NCI-H1436 (cell line): ENCODE measurements at regions not wholly inside any gene's neighbourhood (a gene's known extent, or its start where the extent isn't known, plus 50 kb on each side); places are given as distances from the start of the nearest gene placed in this dataset.
"Not testable (repeated sequence)": the region's sequence is repeated elsewhere in the genome, so short reads cannot be mapped to it uniquely, and the experiment has no call there.

Experiments used
- DNase-seq: peaks from one replicate; lab custom pipeline; 2025; lab: John Stamatoyannopoulos, UW

GRCh38 chr3:88000853-88001252 is 58.0 kb downstream of the CGGBP1 start:
- DNase-seq, result no peak

- DNase-seq, result no peak
Measured at GRCh38 chr3:87997966-87998365, 60.8 kb downstream of the CGGBP1 start.

GRCh38 chr3:87997298-87997697 is 61.5 kb downstream of the CGGBP1 start:
- no peak for DNase-seq

DNA sequence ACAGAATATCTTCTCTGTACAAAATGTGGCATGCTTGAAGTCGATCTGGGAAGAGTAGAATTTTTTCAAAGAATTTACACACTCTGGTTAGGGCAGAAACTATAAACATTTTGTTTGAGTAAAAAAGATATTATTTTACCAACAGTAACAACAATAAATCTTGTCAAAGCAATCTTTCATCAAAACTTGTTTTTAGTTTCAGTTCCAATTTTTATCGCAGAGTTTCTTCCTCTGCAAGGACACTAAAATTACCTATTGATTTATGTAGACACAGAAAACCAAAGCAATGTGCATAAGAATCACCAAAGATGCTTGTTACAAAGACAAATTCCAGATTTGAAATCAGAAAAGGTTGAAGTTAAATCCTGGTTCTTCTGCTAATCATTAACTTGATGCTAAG is 61.9 kb downstream of the CGGBP1 start:
- DNase-seq, result no peak

GRCh38 chr3:87993566-87993965 is 65.2 kb downstream of the CGGBP1 start:
- DNase-seq, result no peak

GRCh38 chr3:87987952-87988351 is 70.9 kb downstream of the CGGBP1 start:
- DNase-seq, result no peak

GRCh38 chr3:87982421-87982820 is 76.4 kb downstream of the CGGBP1 start:
- DNase-seq, result no peak

- no peak for DNase-seq
Measured at GRCh38 chr3:87979527-87979926, 79.3 kb downstream of the CGGBP1 start.

- no peak for DNase-seq
Measured at GRCh38 chr3:87977765-87978164, 81.0 kb downstream of the CGGBP1 start.

GRCh38 chr3:87975716-87976115 is 83.1 kb downstream of the CGGBP1 start:
- DNase-seq, result no peak

- no peak for DNase-seq
Measured at GRCh38 chr3:87973906-87974305, 84.9 kb downstream of the CGGBP1 start.

GRCh38 chr3:87969620-87970019 is 89.2 kb downstream of the CGGBP1 start:
- no peak for DNase-seq

GRCh38 chr3:87968668-87969067 is 90.1 kb downstream of the CGGBP1 start:
- no peak for DNase-seq

GRCh38 chr3:87958289-87958688 is 100.5 kb downstream of the CGGBP1 start:
- DNase-seq, result no peak

GRCh38 chr3:87957575-87957974 is 101.2 kb downstream of the CGGBP1 start:
- no peak for DNase-seq

DNA sequence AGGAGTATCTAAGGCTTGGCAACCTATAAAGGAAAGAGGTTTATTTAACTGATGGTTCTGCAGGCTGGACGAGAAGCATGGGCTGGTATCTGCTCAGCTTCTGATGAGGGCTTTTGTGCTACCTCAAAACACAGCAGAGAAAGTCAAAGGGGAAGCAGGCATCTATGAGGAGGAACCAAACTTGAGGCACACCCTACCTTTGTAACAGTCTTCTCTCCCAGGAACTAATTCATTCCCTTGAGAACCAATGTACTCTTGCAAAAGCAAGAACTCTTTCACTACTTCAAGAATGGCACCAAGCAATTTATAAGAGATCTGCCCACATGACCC is 109.0 kb downstream of the CGGBP1 start:
- no peak for DNase-seq

GRCh38 chr3:87949189-87949878 is 109.5 kb downstream of the CGGBP1 start:
- DNase-seq, result no peak

- DNase-seq, result not testable (repeated sequence)
Measured at GRCh38 chr3:87946007-87946406, 112.8 kb downstream of the CGGBP1 start.

DNA sequence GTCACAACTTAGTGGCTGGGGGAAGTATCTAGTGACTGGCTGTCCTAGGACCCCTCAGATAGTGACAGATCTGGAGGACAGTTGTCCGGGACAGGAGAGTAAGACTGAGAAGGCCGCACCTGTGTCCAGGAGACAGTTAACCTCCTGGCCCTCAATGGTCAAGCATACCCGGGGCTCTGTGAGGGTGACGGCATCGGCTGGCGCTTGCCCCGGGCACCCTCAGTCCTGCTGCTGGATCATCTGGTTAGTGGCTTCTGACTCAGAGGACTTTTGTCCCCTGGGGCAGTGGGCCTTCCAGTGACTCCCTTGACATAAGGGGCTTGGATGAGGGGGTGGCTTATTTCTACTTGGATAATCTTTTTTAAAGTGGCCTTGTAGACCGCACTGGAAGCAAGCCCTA is 116.5 kb downstream of the CGGBP1 start:
- not testable (repeated sequence) for DNase-seq

- DNase-seq, result no peak
Measured at GRCh38 chr3:87924485-87924884, 134.3 kb downstream of the CGGBP1 start.

- no peak for DNase-seq
Measured at GRCh38 chr3:87920549-87920948, 138.3 kb downstream of the CGGBP1 start.

DNA sequence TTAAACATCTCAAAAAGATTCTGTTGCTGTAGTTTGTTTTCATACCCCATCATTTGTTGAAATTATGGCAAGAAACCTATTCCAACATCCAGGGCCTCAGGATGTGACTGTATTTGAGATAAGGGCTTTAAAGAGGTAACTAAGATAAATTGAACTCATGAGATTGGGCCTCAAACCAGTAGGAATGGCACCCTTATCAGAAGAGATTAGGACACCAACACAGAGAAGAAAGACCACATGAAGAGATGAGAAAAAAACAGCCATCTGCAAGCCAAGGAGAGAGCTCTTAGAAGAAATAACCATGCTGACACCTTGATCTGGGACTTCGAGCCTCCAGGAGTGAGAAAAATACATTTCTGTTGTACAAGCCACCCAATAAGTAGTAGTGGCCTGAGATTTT is 157.7 kb downstream of the CGGBP1 start:
- no peak for DNase-seq

GRCh38 chr3:87900061-87900460 is 158.7 kb downstream of the CGGBP1 start:
- DNase-seq, result no peak

DNA sequence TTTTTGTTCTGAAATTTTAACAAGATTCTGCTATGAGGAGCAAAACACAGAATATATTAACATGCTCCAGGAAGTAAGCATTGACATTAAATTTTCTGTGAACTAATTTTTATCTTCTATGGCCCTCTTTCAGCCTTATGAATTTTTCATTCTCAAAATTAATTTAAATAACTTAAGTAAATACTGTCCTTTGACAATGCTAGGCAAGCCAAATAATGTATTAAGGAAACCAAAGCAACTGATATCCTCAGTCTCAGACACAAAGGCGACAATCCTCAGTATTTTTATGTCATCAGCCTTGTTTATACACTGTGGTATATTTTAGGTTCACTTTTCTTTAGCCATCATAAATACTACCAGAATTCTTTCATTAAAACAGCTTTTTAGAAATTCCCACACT is 159.8 kb downstream of the CGGBP1 start:
- DNase-seq, result no peak

GRCh38 chr3:87895983-87896382 is 162.8 kb downstream of the CGGBP1 start:
- DNase-seq, result no peak
